GM23338 (cell line): ENCODE measurements at regions not wholly inside any gene's neighbourhood (a gene's known extent, or its start where the extent isn't known, plus 50 kb on each side); places are given as distances from the start of the nearest gene placed in this dataset.

Experiments
- ATAC-seq: fragments of 200-7000 bp; cut with Tn5 transposase; 3 replicates; pipeline ENCODE4 v1.9.1; 2020
- DNase-seq: peaks from one replicate; pipeline ENCODE4 v3.0.0-alpha.2; 2015; ENCODE audit warnings: low spot score
- H2AFZ ChIP-seq: fragments of 200-600 bp; sonication (generic); 2 replicates; pipeline ENCODE4 v1.8.0; 2016; ENCODE audit warnings: antibody characterized with exemption, mild to moderate bottlenecking, moderate library complexity
- H3F3A ChIP-seq: fragments of 200-600 bp; sonication (generic); replicated peaks from 2 replicates; pipeline ENCODE4 v1.8.0; 2017; ENCODE audit warnings: antibody characterized with exemption, mixed run types, low read depth
- H3K27ac ChIP-seq: fragments of 200-600 bp; sonication (generic); 2 replicates; pipeline ENCODE4 v1.6.1; 2016; ENCODE audit warnings: low read depth
- H3K27me3 ChIP-seq: fragments of 200-600 bp; sonication (generic); 2 replicates; pipeline ENCODE4 v1.8.0; 2016; ENCODE audit warnings: mild to moderate bottlenecking, mixed run types, moderate library complexity; ENCODE audit not compliant: insufficient read depth
- H3K36me3 ChIP-seq: fragments of 200-600 bp; sonication (generic); 2 replicates; pipeline ENCODE4 v1.8.0; 2016; ENCODE audit warnings: mild to moderate bottlenecking; ENCODE audit not compliant: insufficient read depth
- H3K4me1 ChIP-seq: fragments of 200-600 bp; sonication (generic); 2 replicates; pipeline ENCODE4 v1.8.0; 2016; ENCODE audit warnings: mild to moderate bottlenecking, moderate library complexity; ENCODE audit not compliant: insufficient read depth
- H3K4me2 ChIP-seq: fragments of 200-600 bp; sonication (generic); 2 replicates; pipeline ENCODE4 v1.7.1; 2017; ENCODE audit warnings: mixed run types
- H3K4me3 ChIP-seq: fragments of 200-600 bp; sonication (generic); 2 replicates; pipeline ENCODE4 v1.6.1; 2016; ENCODE audit warnings: mixed run types
- H3K79me2 ChIP-seq: fragments of 200-600 bp; sonication (generic); replicated peaks from 2 replicates; pipeline ENCODE4 v1.8.0; 2017; ENCODE audit warnings: mild to moderate bottlenecking; ENCODE audit not compliant: insufficient read depth
- H3K9me2 ChIP-seq: fragments of 200-600 bp; sonication (generic); 2 replicates; pipeline ENCODE4 v1.8.0; 2017; ENCODE audit not compliant: insufficient read depth
- H4K20me1 ChIP-seq: fragments of 200-600 bp; sonication (generic); replicated peaks from 2 replicates; pipeline ENCODE4 v1.8.0; 2017; ENCODE audit warnings: mild to moderate bottlenecking; ENCODE audit not compliant: insufficient read depth
- H3K27ac Mint-ChIP-seq: 2 replicates; pipeline ENCODE4 v1.8.0; 2020; ENCODE audit warnings: inconsistent platforms, mild to moderate bottlenecking, moderate library complexity, mixed read lengths
- H3K27me3 Mint-ChIP-seq: 3 replicates; pipeline ENCODE4 v1.8.0; 2022; ENCODE audit warnings: low read depth, mild to moderate bottlenecking, moderate library complexity, mixed read lengths, inconsistent platforms; ENCODE audit not compliant: insufficient read depth, poor library complexity
- H3K36me3 Mint-ChIP-seq: 3 replicates; pipeline ENCODE4 v1.8.0; 2021; ENCODE audit warnings: low read depth, mild to moderate bottlenecking, inconsistent platforms, moderate library complexity, mixed read lengths
- H3K4me1 Mint-ChIP-seq: 3 replicates; pipeline ENCODE4 v1.8.0; 2020; ENCODE audit warnings: mild to moderate bottlenecking, inconsistent platforms, mixed read lengths
- H3K4me3 Mint-ChIP-seq: 3 replicates; pipeline ENCODE4 v1.8.0; 2021; ENCODE audit warnings: moderate library complexity, mild to moderate bottlenecking, inconsistent platforms, mixed read lengths
- H3K9me3 Mint-ChIP-seq: 3 replicates; pipeline ENCODE4 v1.8.0; 2020; ENCODE audit warnings: moderate library complexity, mild to moderate bottlenecking, inconsistent platforms, mixed read lengths
- CREB1 ChIP-seq: fragments of 250-450 bp; sonication (Bioruptor Pico); IDR thresholded peaks from 2 replicates; pipeline ENCODE4 v1.5.0; 2020; ENCODE audit warnings: low read depth, mild to moderate bottlenecking, moderate library complexity
- CTCF ChIP-seq, 2 experiments: fragments of 200-600 bp in 1 of 2; sonication (generic) in 1 of 2; conservative IDR thresholded peaks; 2 replicates each; pipeline versions ENCODE4 v1.5.1 to v1.6.1; 2016 to 2017; ENCODE audit warnings: antibody characterized with exemption in 2 of 2, low read depth in 2 of 2, mild to moderate bottlenecking in 2 of 2, moderate library complexity in 1 of 2
- EZH2 ChIP-seq: fragments of 200-600 bp; sonication (generic); IDR thresholded peaks from one replicate; pipeline ENCODE4 v1.8.0; 2017; ENCODE audit warnings: antibody characterized with exemption, mild to moderate bottlenecking, low read depth; ENCODE audit not compliant: unreplicated experiment
- EZH2phosphoT487 ChIP-seq: fragments of 200-600 bp; sonication (generic); IDR thresholded peaks from one replicate; pipeline ENCODE4 v1.8.1; 2018; ENCODE audit warnings: antibody characterized with exemption; ENCODE audit not compliant: unreplicated experiment
- JUNB ChIP-seq: IDR thresholded peaks from one replicate; pipeline ENCODE4 v1.6.1; 2016; ENCODE audit warnings: antibody characterized with exemption; ENCODE audit not compliant: unreplicated experiment
- NANOG ChIP-seq: IDR thresholded peaks from 2 replicates; pipeline ENCODE4 v1.6.1; 2016; ENCODE audit warnings: antibody characterized with exemption, borderline replicate concordance
- POLR2AphosphoS5 ChIP-seq: IDR thresholded peaks from 2 replicates; pipeline ENCODE4 v1.6.1; 2016; ENCODE audit warnings: antibody characterized with exemption, low read depth
- REST ChIP-seq: IDR thresholded peaks from one replicate; pipeline ENCODE4 v1.6.1; 2018; ENCODE audit warnings: antibody characterized with exemption; ENCODE audit not compliant: unreplicated experiment
- STAT1 ChIP-seq: IDR thresholded peaks from one replicate; pipeline ENCODE4 v1.6.1; 2016; ENCODE audit warnings: antibody characterized with exemption; ENCODE audit not compliant: unreplicated experiment
- ZNF114 ChIP-seq: fragments of 250-450 bp; sonication (Bioruptor Pico); IDR thresholded peaks from 2 replicates; pipeline ENCODE4 v1.5.0; 2020; ENCODE audit warnings: mild to moderate bottlenecking, moderate library complexity
- ZNF331 ChIP-seq: fragments of 250-450 bp; sonication (Bioruptor Pico); IDR thresholded peaks from 2 replicates; pipeline ENCODE4 v1.5.0; 2020; ENCODE audit warnings: low read depth, mild to moderate bottlenecking, moderate library complexity
- ZNF462 ChIP-seq: fragments of 250-450 bp; sonication (Bioruptor Pico); IDR thresholded peaks from 2 replicates; pipeline ENCODE4 v1.5.0; 2020; ENCODE audit warnings: mild to moderate bottlenecking, moderate library complexity

- TF ChIP-seq CTCF (conservative IDR thresholded peaks at IDR 0.05; ENCODE audit: low read depth in 2 of 2) (no peak), STAT1 (no peak)
Observed at GRCh38 chr12:59023861-59024424, 103.6 kb upstream of the LRIG3 start (continued).

DNA sequence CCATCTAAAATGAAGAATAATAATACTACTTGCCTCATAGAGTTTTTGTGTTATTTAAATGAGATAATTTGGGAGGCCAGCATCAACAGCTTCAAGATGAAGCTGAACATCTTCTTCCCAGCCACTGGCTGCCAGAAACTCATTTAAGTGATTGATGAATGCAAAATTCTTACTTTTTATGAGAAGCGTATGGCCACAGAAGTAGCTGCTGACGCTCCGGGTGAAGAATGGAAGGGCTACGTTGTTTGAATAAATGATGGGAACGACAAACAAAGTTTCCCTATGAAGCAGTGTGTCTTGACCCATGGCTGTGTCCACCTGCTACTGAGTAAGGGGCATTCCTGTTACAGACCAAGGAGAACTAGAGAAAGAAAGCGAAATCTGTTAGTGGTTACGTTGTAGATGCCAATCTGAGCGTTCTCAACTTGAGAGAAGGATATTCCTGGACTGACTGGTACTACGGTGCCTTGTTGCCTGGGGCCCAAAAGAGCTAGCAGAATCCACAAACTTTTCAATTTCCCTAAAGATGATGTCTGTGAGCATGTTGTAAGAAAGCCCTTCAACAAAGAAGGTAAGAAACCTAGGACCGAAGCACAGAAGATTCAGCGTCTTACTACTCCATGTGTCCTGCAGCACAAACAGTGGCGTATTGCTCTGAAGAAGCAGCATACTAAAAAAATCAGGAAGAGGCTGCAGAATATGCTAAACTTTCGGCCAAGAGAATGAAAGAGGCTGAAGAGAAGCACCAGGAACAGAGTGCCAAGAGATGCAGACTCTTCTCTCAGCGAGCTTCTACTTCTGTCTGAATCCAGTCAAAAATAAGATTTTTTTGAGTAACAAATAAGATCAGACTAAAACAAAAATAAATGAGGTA lies 100.0 kb upstream of the LRIG3 start:
- Histone ChIP-seq H3K9me2 (no peaks in the 10 kb centered on the region), H3K36me3 (no peaks in the 10 kb centered on the region), H3K27me3 (no peaks in the 10 kb centered on the region), H3K4me1 (no peaks in the 10 kb centered on the region), H3K27ac (no peak overlapping the region), H4K20me1 (no peaks in the 10 kb centered on the region), H3F3A (no peaks in the 10 kb centered on the region), H2AFZ (no peak overlapping the region), H3K79me2 (no peaks in the 10 kb centered on the region), H3K4me3 (no peak overlapping the region), H3K4me2 (no peak overlapping the region)
- H3K9me3 Mint-ChIP-seq = no peaks in the 10 kb centered on the region
- H3K27ac Mint-ChIP-seq = no peak overlapping the region
- 0 out of 3 replicates have a peak, but pooled peaks cover 5% of the 10 kb centered on the region for H3K4me1 Mint-ChIP-seq
- ATAC-seq (no peak), DNase-seq (no peak)
- H3K4me3 Mint-ChIP-seq = no peak overlapping the region
- H3K36me3 Mint-ChIP-seq = no peaks in the 10 kb centered on the region
- H3K27me3 Mint-ChIP-seq = no peaks in the 10 kb centered on the region
- TF ChIP-seq EZH2phosphoT487 = no peak
- no peak for TF ChIP-seq EZH2
- no peak for TF ChIP-seq ZNF114
- no peak for TF ChIP-seq NANOG
- TF ChIP-seq CREB1 (CRISPR knock-in tag) = no peak
- TF ChIP-seq REST = no peak
- TF ChIP-seq ZNF462 = no peak
- no peak for TF ChIP-seq ZNF331 (CRISPR knock-in tag)
- no peak for TF ChIP-seq JUNB
- no peak for TF ChIP-seq STAT1
- TF ChIP-seq POLR2AphosphoS5 = no peak
